ENCODE measurements at regions not wholly inside any gene's neighbourhood (a gene's known extent, or its start where the extent isn't known, plus 50 kb on each side); places are given as distances from the start of the nearest gene placed in this dataset.
"Not testable (repeated sequence)": the region's sequence is repeated elsewhere in the genome, so short reads cannot be mapped to it uniquely, and the experiment has no call there.

DNA sequence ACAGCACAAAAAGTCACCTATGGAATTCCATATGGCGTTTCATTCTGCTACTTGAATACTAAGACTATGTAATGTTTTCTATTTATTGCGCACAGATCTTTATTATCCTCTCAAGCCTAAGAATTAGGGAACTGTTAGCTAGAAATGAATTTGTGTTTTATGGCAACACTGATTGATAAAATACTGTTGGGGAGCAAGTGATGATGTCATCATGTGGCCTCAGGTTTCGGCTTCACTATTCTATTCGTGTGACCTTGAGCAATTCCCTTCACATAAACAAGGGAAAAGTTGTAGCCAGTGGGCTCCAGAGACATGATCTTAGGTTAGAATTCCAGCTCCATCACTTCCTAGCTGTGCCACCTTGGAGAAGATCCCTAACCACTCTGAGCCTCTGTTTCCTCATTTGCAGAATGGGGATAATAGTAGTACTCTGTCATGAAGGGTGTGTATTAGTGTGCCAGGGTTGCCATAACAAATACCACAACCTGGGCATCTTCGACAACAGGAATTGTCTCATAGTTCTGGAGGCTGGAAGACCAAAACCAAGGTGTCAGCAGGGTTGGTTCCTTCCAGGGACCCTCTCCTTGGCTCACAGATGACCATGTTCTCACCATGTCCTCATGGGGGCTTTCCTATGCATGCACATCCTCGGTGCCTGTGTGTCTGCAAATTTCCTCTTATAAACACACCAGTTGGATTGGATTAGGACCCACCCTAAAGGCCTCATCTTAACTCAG lies 371.2 kb downstream of the RRAGC start:
- Histone ChIP-seq H3K56ac (ENCODE audit: low read length) (no peak overlapping the region), H2BK120ac (ENCODE audit: low read depth, low read length) (no peak overlapping the region), H3K4me1 (ENCODE audit: control insufficient read depth, low read depth, low read length) (no peaks in the 10 kb centered on the region), H3K4me3 (ENCODE audit: low read length) (no peak overlapping the region), H2BK15ac (replicated peaks; ENCODE audit: low read depth) (no peak overlapping the region), H3K27ac (ENCODE audit: low read depth, low read length) (no peak overlapping the region), H3K9ac (ENCODE audit: low read length) (no peak overlapping the region), H3K23ac (ENCODE audit: low read length) (no peak overlapping the region), H3K79me2 (ENCODE audit: control insufficient read depth, insufficient read depth, low read length) (no peaks in the 10 kb centered on the region), H3K4me2 (ENCODE audit: low read length) (no peak overlapping the region), H2BK5ac (ENCODE audit: low read length) (no peak overlapping the region), H3K79me1 (ENCODE audit: low read length) (no peaks in the 10 kb centered on the region), H2AK5ac (ENCODE audit: low read length) (no peak overlapping the region), H3K27me3 (ENCODE audit: insufficient read depth, low read length, poor library complexity) (no peaks in the 10 kb centered on the region), H3K18ac (ENCODE audit: low read length) (no peak overlapping the region), H4K5ac (ENCODE audit: low read length) (no peak overlapping the region), H4K8ac (ENCODE audit: low read depth, low read length) (no peak overlapping the region), H3K36me3 (ENCODE audit: control insufficient read depth, insufficient read depth, low read length) (no peaks in the 10 kb centered on the region), H3K4ac (ENCODE audit: low read depth, low read length) (no peak overlapping the region)
- WGBS (ENCODE audit: extremely low coverage, insufficient coverage, low lambda C conversion rate), result no CpG with 5 or more reads among the region's 6 CpGs
- no peak for DNase-seq

DNA sequence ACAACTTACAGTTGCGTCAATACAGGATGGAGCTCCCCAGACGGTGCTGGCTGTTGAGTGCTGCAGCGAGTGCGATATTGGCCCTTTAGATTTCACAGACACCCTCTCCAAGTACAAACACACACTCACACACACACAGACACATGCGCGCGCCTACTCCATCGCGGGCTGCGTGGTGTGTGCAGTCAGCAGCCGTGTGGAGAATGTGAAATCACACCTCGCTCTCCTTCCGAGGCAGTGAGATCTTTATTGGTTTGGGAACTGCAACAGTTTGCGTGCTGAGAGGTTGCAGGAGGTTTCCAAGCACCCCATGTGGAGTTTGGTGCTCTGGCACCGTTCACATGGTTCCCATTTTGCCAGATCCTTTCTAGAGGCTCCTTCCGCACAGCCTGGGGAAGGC lies 372.2 kb downstream of the RRAGC start:
- Histone ChIP-seq H3K4ac (ENCODE audit: low read depth, low read length) (no peak overlapping the region), H3K79me1 (ENCODE audit: low read length) (no peaks in the 10 kb centered on the region), H3K4me2 (ENCODE audit: low read length) (no peak overlapping the region), H3K79me2 (ENCODE audit: control insufficient read depth, insufficient read depth, low read length) (no peaks in the 10 kb centered on the region), H4K5ac (ENCODE audit: low read length) (no peak overlapping the region), H3K18ac (ENCODE audit: low read length) (no peak overlapping the region), H3K4me1 (ENCODE audit: control insufficient read depth, low read depth, low read length) (no peaks in the 10 kb centered on the region), H3K9ac (ENCODE audit: low read length) (no peak overlapping the region), H2BK15ac (replicated peaks; ENCODE audit: low read depth) (no peak overlapping the region), H3K23ac (ENCODE audit: low read length) (no peak overlapping the region), H2BK120ac (ENCODE audit: low read depth, low read length) (no peak overlapping the region), H3K4me3 (ENCODE audit: low read length) (no peak overlapping the region), H3K36me3 (ENCODE audit: control insufficient read depth, insufficient read depth, low read length) (no peaks in the 10 kb centered on the region), H2BK5ac (ENCODE audit: low read length) (no peak overlapping the region), H3K56ac (ENCODE audit: low read length) (no peak overlapping the region), H4K8ac (ENCODE audit: low read depth, low read length) (no peak overlapping the region), H3K27me3 (ENCODE audit: insufficient read depth, low read length, poor library complexity) (no peaks in the 10 kb centered on the region), H3K27ac (ENCODE audit: low read depth, low read length) (no peak overlapping the region), H2AK5ac (ENCODE audit: low read length) (no peak overlapping the region)
- no CpG with 5 or more reads among the region's 16 CpGs for WGBS (ENCODE audit: extremely low coverage, insufficient coverage, low lambda C conversion rate)
- DNase-seq, result no peak

DNA sequence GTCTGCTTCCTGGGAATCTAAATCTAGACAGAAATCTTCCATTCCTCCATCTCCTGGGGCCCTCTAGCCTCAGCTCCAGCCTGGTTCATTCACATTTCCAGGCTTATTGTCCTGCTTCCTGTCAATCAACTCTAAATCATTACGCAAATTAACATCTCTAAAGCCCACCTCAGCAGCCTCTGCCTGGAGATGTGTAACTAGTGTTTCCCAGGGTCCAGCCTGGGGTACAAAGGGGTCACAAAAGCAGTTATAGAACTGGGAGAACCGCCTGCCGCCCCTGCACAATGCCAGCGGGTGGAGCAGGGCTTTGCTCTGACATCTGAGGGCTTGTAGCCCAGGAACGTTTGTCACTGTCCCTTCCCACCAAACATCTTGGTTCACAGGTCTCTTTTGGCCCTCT lies 373.5 kb downstream of the RRAGC start:
- Histone ChIP-seq H2BK5ac (ENCODE audit: low read length) (no peak overlapping the region), H3K56ac (ENCODE audit: low read length) (no peak overlapping the region), H3K4me1 (ENCODE audit: control insufficient read depth, low read depth, low read length) (no peaks in the 10 kb centered on the region), H4K5ac (ENCODE audit: low read length) (no peak overlapping the region), H3K27me3 (ENCODE audit: insufficient read depth, low read length, poor library complexity) (no peaks in the 10 kb centered on the region), H3K18ac (ENCODE audit: low read length) (no peak overlapping the region), H3K4me2 (ENCODE audit: low read length) (no peak overlapping the region), H2BK120ac (ENCODE audit: low read depth, low read length) (no peak overlapping the region), H3K79me1 (ENCODE audit: low read length) (no peaks in the 10 kb centered on the region), H3K27ac (ENCODE audit: low read depth, low read length) (no peak overlapping the region), H4K8ac (ENCODE audit: low read depth, low read length) (no peak overlapping the region), H3K23ac (ENCODE audit: low read length) (no peak overlapping the region), H3K9ac (ENCODE audit: low read length) (no peak overlapping the region), H3K79me2 (ENCODE audit: control insufficient read depth, insufficient read depth, low read length) (no peaks in the 10 kb centered on the region), H3K36me3 (ENCODE audit: control insufficient read depth, insufficient read depth, low read length) (no peaks in the 10 kb centered on the region), H2BK15ac (replicated peaks; ENCODE audit: low read depth) (no peak overlapping the region), H2AK5ac (ENCODE audit: low read length) (no peak overlapping the region), H3K4ac (ENCODE audit: low read depth, low read length) (no peak overlapping the region), H3K4me3 (ENCODE audit: low read length) (no peak overlapping the region)
- WGBS (ENCODE audit: extremely low coverage, insufficient coverage, low lambda C conversion rate), result no CpG with 5 or more reads among the region's 5 CpGs
- no peak for DNase-seq

DNA sequence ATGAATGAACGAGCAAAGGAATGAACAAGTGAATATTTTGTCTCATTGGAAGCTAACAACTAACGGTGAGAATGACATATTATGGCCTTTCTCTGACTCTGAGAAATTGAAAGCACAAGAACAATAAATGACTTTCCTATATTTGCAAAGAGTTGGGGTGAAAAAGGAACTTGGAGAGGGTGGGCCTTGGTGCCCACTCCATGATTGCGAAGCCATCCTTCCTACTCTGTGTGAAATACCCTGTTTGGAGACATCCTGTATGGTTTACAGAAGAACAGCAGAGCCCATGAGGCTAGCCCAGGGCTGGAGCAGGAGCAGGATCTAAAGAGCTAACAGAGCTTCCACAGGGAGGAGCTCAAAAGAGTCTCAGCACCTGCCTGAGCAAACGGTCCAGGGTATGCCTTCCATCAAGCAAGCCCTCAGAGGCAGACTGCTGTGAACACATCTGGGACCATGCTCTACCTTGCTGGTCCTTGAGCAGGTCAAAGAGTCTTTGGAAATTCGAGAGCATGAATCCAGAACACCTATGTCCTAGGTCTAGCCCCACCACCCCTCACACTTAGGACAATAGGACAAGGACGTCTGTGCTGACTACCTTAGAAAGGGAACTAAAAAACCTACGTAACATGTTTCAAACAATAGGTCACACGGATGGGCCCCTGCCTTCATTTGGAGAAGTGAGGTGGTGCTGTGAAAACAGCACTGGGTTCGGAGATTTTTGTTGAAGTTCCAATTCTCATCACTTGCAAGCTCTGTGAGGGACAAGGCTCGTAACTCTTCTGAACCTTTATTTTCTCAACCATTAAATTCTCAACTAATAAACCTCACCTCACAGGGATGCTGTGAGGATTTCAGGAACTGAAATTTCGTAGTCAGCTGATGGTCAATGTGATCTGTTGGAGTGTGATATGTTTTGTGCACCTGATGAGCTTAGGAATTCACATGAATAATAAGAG lies 377.4 kb downstream of the RRAGC start:
- Histone ChIP-seq H4K8ac (ENCODE audit: low read depth, low read length) (no peak overlapping the region), H3K4me2 (ENCODE audit: low read length) (no peak overlapping the region), H3K18ac (ENCODE audit: low read length) (no peak overlapping the region), H2AK5ac (ENCODE audit: low read length) (no peak overlapping the region), H3K79me2 (ENCODE audit: control insufficient read depth, insufficient read depth, low read length) (no peaks in the 10 kb centered on the region), H2BK120ac (ENCODE audit: low read depth, low read length) (no peak overlapping the region), H3K23ac (ENCODE audit: low read length) (no peak overlapping the region), H3K9ac (ENCODE audit: low read length) (no peak overlapping the region), H2BK5ac (ENCODE audit: low read length) (no peak overlapping the region), H3K27me3 (ENCODE audit: insufficient read depth, low read length, poor library complexity) (no peaks in the 10 kb centered on the region), H3K27ac (ENCODE audit: low read depth, low read length) (no peak overlapping the region), H3K36me3 (ENCODE audit: control insufficient read depth, insufficient read depth, low read length) (no peaks in the 10 kb centered on the region), H3K4me1 (ENCODE audit: control insufficient read depth, low read depth, low read length) (peaks cover 1% of the 10 kb centered on the region), H2BK15ac (replicated peaks; ENCODE audit: low read depth) (no peak overlapping the region), H3K4ac (ENCODE audit: low read depth, low read length) (no peak overlapping the region), H4K5ac (ENCODE audit: low read length) (no peak overlapping the region), H3K79me1 (ENCODE audit: low read length) (no peaks in the 10 kb centered on the region), H3K56ac (ENCODE audit: low read length) (no peak overlapping the region), H3K4me3 (ENCODE audit: low read length) (no peak overlapping the region)
- DNase-seq, result no peak
- WGBS (ENCODE audit: extremely low coverage, insufficient coverage, low lambda C conversion rate), result no CpG with 5 or more reads among the region's 11 CpGs

DNA sequence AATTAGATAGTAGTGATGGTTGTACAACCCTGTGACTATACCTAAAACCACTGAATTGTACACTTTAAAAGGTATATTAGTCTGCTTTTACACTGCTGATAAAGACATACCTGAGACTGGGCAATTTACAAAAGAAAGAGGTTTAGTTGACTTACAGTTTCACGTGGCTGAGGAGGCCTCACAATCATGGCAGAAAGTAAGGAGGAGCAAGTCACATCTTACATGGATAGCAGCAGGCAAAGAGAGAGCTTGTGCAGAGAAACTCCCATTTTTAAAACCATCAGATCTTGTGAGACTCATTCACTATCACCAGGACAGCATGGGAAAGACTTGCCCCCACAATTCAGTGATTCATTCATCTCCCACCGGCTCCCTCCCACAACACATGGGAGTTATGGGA lies 379.9 kb downstream of the RRAGC start:
- not testable (repeated sequence) for H3K23ac ChIP-seq (ENCODE audit: low read length); H2AK5ac ChIP-seq (ENCODE audit: low read length); H3K4me3 ChIP-seq (ENCODE audit: low read length); H3K4me1 ChIP-seq (ENCODE audit: control insufficient read depth, low read depth, low read length); H3K79me1 ChIP-seq (ENCODE audit: low read length); H3K4me2 ChIP-seq (ENCODE audit: low read length); H3K9ac ChIP-seq (ENCODE audit: low read length); H2BK120ac ChIP-seq (ENCODE audit: low read depth, low read length); H3K36me3 ChIP-seq (ENCODE audit: control insufficient read depth, insufficient read depth, low read length); H2BK15ac ChIP-seq (replicated peaks; ENCODE audit: low read depth); H2BK5ac ChIP-seq (ENCODE audit: low read length); H3K56ac ChIP-seq (ENCODE audit: low read length); H3K27me3 ChIP-seq (ENCODE audit: insufficient read depth, low read length, poor library complexity); H4K8ac ChIP-seq (ENCODE audit: low read depth, low read length); H3K27ac ChIP-seq (ENCODE audit: low read depth, low read length); H3K18ac ChIP-seq (ENCODE audit: low read length); H4K5ac ChIP-seq (ENCODE audit: low read length); H3K79me2 ChIP-seq (ENCODE audit: control insufficient read depth, insufficient read depth, low read length); DNase-seq; H3K4ac ChIP-seq (ENCODE audit: low read depth, low read length)
- WGBS (ENCODE audit: extremely low coverage, insufficient coverage, low lambda C conversion rate), result no CpG with 5 or more reads among the region's 2 CpGs
